ENCODE measurements at regions not wholly inside any gene's neighbourhood (a gene's known extent, or its start where the extent isn't known, plus 50 kb on each side); places are given as distances from the start of the nearest gene placed in this dataset.

DNA sequence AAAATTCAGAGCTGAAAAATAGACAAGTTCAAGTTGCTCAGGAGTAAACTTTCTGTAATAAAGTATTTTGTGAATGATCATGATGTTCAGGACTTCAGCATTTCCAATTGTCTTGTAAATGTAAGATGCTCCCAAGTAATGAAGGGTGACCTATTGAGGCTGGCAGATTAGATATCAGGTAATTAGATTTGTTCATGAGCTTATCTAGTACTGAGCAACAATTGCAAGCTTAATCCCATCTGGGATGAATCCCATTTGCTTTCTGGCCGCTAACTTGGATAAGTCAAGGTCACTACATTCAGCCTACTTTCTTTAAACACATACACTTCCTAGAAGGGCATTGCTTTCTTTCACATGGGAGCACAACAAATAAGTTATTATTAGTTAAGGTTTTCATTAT, 82.4 kb upstream of the ITGB1 start:
- H3K27ac ChIP-seq = no peak overlapping the region
- no peak overlapping the region for H3K4me3 ChIP-seq
- 68 to 79% (median 71%) methylated on average over 1 of the region's 1 CpG for WGBS, 5 donors
- no peaks in the 10 kb centered on the region for H3K36me3 ChIP-seq
- no peak for DNase-seq
- TF ChIP-seq CTCF (IDR thresholded peaks at IDR 0.05) = no peak
- TF ChIP-seq POLR2AphosphoS5 (IDR thresholded peaks at IDR 0.05) = no peak
- TF ChIP-seq EP300 (IDR thresholded peaks at IDR 0.05) = no peak
- TF ChIP-seq POLR2A (IDR thresholded peaks at IDR 0.05) = no peak
- no peaks in the 10 kb centered on the region for H3K27me3 ChIP-seq
- intact Hi-C loops (cut with DNase I; ENCODE audit: low total_unique reads) = no loop called here
- H3K9me3 ChIP-seq = no peaks in the 10 kb centered on the region
- H3K4me1 ChIP-seq = no peaks in the 10 kb centered on the region

DNA sequence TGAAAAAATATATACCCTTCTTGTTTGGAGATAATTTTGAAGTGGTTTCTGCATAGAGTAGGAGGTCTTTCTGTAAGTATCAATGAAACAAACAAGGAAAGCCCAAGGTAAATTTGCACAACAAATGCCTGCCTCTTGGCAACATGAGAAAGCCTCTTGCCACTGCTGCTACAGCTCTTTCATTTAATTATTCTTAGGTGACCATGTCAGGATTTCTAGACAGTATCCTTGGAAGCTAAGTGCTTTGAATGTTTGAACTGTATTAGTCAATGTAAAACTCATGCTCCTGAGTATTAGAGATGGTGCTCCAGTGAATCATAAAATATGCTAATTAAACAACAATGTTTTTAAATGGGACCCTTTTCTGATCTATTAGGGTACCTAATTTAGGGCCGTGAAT, 81.2 kb upstream of the ITGB1 start:
- intact Hi-C loops (cut with DNase I; ENCODE audit: low total_unique reads) = no loop called here
- Histone ChIP-seq H3K36me3 (no peaks in the 10 kb centered on the region), H3K9me3 (no peaks in the 10 kb centered on the region), H3K27ac (no peak overlapping the region), H3K27me3 (no peaks in the 10 kb centered on the region), H3K4me3 (no peak overlapping the region), H3K4me1 (no peaks in the 10 kb centered on the region)
- TF ChIP-seq POLR2AphosphoS5 (IDR thresholded peaks at IDR 0.05) (no peak), CTCF (IDR thresholded peaks at IDR 0.05) (no peak), POLR2A (IDR thresholded peaks at IDR 0.05) (no peak), EP300 (IDR thresholded peaks at IDR 0.05) (no peak)
- 74 to 94% (median 88%) methylated on average over 1 of the region's 1 CpG for WGBS, 5 donors
- DNase-seq = no peak

DNA sequence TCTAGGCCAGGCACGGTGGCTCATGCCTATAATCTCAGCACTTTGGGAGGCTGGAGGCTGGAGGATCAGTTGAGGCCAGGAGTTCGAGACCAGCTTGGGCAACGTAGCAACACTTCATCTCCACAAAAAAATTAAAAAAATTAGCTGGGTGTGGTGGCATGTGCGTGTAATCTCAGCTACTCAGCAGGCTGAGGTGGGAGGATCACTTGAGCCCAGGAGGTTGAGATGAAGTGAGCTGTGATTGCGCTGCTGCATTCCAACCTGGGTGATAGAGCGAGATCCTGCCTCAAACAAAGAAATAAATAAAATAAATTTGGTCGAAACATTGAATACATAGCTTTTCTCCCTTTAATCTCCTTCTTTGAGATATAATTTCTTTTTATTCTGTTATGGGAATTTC, 80.6 kb upstream of the ITGB1 start:
- TF ChIP-seq EP300 (IDR thresholded peaks at IDR 0.05) (no peak), CTCF (IDR thresholded peaks at IDR 0.05) (no peak), POLR2AphosphoS5 (IDR thresholded peaks at IDR 0.05) (no peak), POLR2A (IDR thresholded peaks at IDR 0.05) (no peak)
- no peak overlapping the region for H3K4me3 ChIP-seq
- WGBS, 5 donors = 66 to 79% (median 71%) methylated on average over 7 of the region's 7 CpGs

GRCh38 chr10:33037726-33038125, 79.7 kb upstream of the ITGB1 start:
- intact Hi-C loops (cut with DNase I; ENCODE audit: low total_unique reads) = no loop called here
- peaks cover 0 to 3% (median 0%) of the 10 kb centered on the region in 4 donors for H3K4me1 ChIP-seq
- no peaks in the 10 kb centered on the region for H3K36me3 ChIP-seq
- DNase-seq = no peak
- no peak overlapping the region for H3K27ac ChIP-seq
- no peak for TF ChIP-seq EP300 (IDR thresholded peaks at IDR 0.05)
- TF ChIP-seq POLR2AphosphoS5 (IDR thresholded peaks at IDR 0.05) = no peak
- no peak for TF ChIP-seq POLR2A (IDR thresholded peaks at IDR 0.05)
- no peak for TF ChIP-seq CTCF (IDR thresholded peaks at IDR 0.05)
- H3K27me3 ChIP-seq = no peaks in the 10 kb centered on the region
- H3K4me3 ChIP-seq = no peak overlapping the region
- WGBS, 5 donors = 83 to 92% (median 89%) methylated on average over 6 to 8 of the region's 8 CpGs
- no peaks in the 10 kb centered on the region for H3K9me3 ChIP-seq

More for the DNA sequence above, 80.6 kb upstream of the ITGB1 start:
- Histone ChIP-seq H3K27ac (no peak overlapping the region), H3K27me3 (no peaks in the 10 kb centered on the region), H3K36me3 (no peaks in the 10 kb centered on the region), H3K4me1 (no peaks in the 10 kb centered on the region), H3K9me3 (no peaks in the 10 kb centered on the region)
- DNase-seq = no peak
- intact Hi-C loops (cut with DNase I; ENCODE audit: low total_unique reads) = no loop called here
